Osteoblast (primary cell): ENCODE measurements at regions not wholly inside any gene's neighbourhood (a gene's known extent, or its start where the extent isn't known, plus 50 kb on each side); places are given as distances from the start of the nearest gene placed in this dataset.

Experiments used
- DNase-seq: peaks from one replicate; pipeline ENCODE4 v3.0.0; 2011; ENCODE audit warnings: low spot score, mixed read lengths; ENCODE audit not compliant: insufficient read length; ENCODE audit errors: missing footprints
- H2AFZ ChIP-seq: 2 replicates; pipeline ENCODE4 v1.6.0; 2011; ENCODE audit warnings: mild to moderate bottlenecking, low read length
- H3K27ac ChIP-seq: 2 replicates; pipeline ENCODE4 v1.5.1; 2011; ENCODE audit warnings: mild to moderate bottlenecking, low read depth, low read length, moderate library complexity
- H3K27me3 ChIP-seq: 2 replicates; pipeline ENCODE4 v1.6.0; 2012; ENCODE audit warnings: mild to moderate bottlenecking, control low read depth, inconsistent platforms, low read length, moderate library complexity; ENCODE audit not compliant: insufficient read depth
- H3K36me3 ChIP-seq: 2 replicates; pipeline ENCODE4 v1.5.1; 2011; ENCODE audit warnings: mild to moderate bottlenecking, low read length, control low read depth, moderate library complexity; ENCODE audit not compliant: insufficient read depth
- H3K4me1 ChIP-seq: 2 replicates; pipeline ENCODE4 v1.5.1; 2011; ENCODE audit warnings: mild to moderate bottlenecking, low read length, control low read depth, moderate library complexity; ENCODE audit not compliant: insufficient read depth
- H3K4me2 ChIP-seq: 2 replicates; pipeline ENCODE4 v1.6.0; 2011; ENCODE audit warnings: mild to moderate bottlenecking, low read length; ENCODE audit not compliant: insufficient read depth
- H3K4me3 ChIP-seq: fragments of 200-600 bp; sonication (generic); 3 replicates; pipeline ENCODE4 v1.5.1; 2012; ENCODE audit warnings: mild to moderate bottlenecking, low read length, inconsistent platforms; ENCODE audit not compliant: insufficient read depth
- H3K79me2 ChIP-seq: 2 replicates; pipeline ENCODE4 v1.6.0; 2012; ENCODE audit warnings: mild to moderate bottlenecking, low read length, control low read depth, inconsistent platforms; ENCODE audit not compliant: insufficient read depth
- H3K9me3 ChIP-seq: 2 replicates; pipeline ENCODE4 v1.5.1; 2011; ENCODE audit warnings: low read depth, low read length, control low read depth
- H4K20me1 ChIP-seq: 2 replicates; pipeline ENCODE4 v1.6.0; 2012; ENCODE audit warnings: mild to moderate bottlenecking, low read length, control low read depth; ENCODE audit not compliant: insufficient read depth
- CTCF ChIP-seq: IDR thresholded peaks from 2 replicates; pipeline ENCODE4 v1.5.1; 2011; ENCODE audit warnings: mild to moderate bottlenecking, low read depth, low read length, moderate library complexity; ENCODE audit errors: extremely low read depth

GRCh38 chr10:10513898-10514297 is 503.8 kb upstream of the CELF2 start:
- no peaks in the 10 kb centered on the region for H3K27me3 ChIP-seq
- H3K4me1 ChIP-seq = no peaks in the 10 kb centered on the region
- H3K27ac ChIP-seq = no peak overlapping the region
- no peak overlapping the region for H2AFZ ChIP-seq
- H3K36me3 ChIP-seq = no peaks in the 10 kb centered on the region
- no peak for TF ChIP-seq CTCF
- no peak overlapping the region for H3K4me3 ChIP-seq
- no peak overlapping the region for H3K4me2 ChIP-seq
- no peaks in the 10 kb centered on the region for H4K20me1 ChIP-seq
- DNase-seq = no peak
- H3K9me3 ChIP-seq = no peaks in the 10 kb centered on the region
- no peaks in the 10 kb centered on the region for H3K79me2 ChIP-seq

- H3K36me3 ChIP-seq = no peaks in the 10 kb centered on the region
- H3K79me2 ChIP-seq = no peaks in the 10 kb centered on the region
- H4K20me1 ChIP-seq = no peaks in the 10 kb centered on the region
- H3K27me3 ChIP-seq = no peaks in the 10 kb centered on the region
- no peaks in the 10 kb centered on the region for H3K9me3 ChIP-seq
- no peak overlapping the region for H3K27ac ChIP-seq
- H2AFZ ChIP-seq = no peak overlapping the region
- H3K4me1 ChIP-seq = no peaks in the 10 kb centered on the region
- no peak overlapping the region for H3K4me3 ChIP-seq
- H3K4me2 ChIP-seq = no peak overlapping the region
- DNase-seq = no peak
- TF ChIP-seq CTCF = no peak
Observed at GRCh38 chr10:10514797-10515196, 502.9 kb upstream of the CELF2 start.

- no peak for TF ChIP-seq CTCF
- Histone ChIP-seq H3K27ac (no peak overlapping the region), H3K79me2 (no peaks in the 10 kb centered on the region), H3K4me2 (no peak overlapping the region), H3K4me1 (no peaks in the 10 kb centered on the region), H2AFZ (no peak overlapping the region), H3K27me3 (no peaks in the 10 kb centered on the region), H4K20me1 (no peaks in the 10 kb centered on the region), H3K4me3 (no peak overlapping the region), H3K9me3 (no peaks in the 10 kb centered on the region), H3K36me3 (no peaks in the 10 kb centered on the region)
- no peak for DNase-seq
Observed at GRCh38 chr10:10515479-10516204, 502.0 kb upstream of the CELF2 start.

- Histone ChIP-seq H3K27ac (no peak overlapping the region), H3K9me3 (no peaks in the 10 kb centered on the region), H3K4me1 (no peaks in the 10 kb centered on the region), H3K27me3 (no peaks in the 10 kb centered on the region), H2AFZ (no peak overlapping the region), H3K4me3 (no peak overlapping the region), H3K4me2 (no peak overlapping the region), H3K79me2 (no peaks in the 10 kb centered on the region), H3K36me3 (no peaks in the 10 kb centered on the region), H4K20me1 (no peaks in the 10 kb centered on the region)
- no peak for TF ChIP-seq CTCF
- no peak for DNase-seq
Observed at GRCh38 chr10:10516346-10517130, 501.1 kb upstream of the CELF2 start.
